Naive thymus-derived CD4-positive, alpha-beta T cell (primary cell): ENCODE measurements at regions not wholly inside any gene's neighbourhood (a gene's known extent, or its start where the extent isn't known, plus 50 kb on each side); places are given as distances from the start of the nearest gene placed in this dataset.

ENCODE experiments used
- ATAC-seq: fragments of 150-1000 bp; cut with Tn5 transposase; 2 replicates; pipeline ENCODE4 v1.10.0; 2021; ENCODE audit warnings: mild to moderate bottlenecking, moderate library complexity
- CTCF ChIA-PET: fragments of 350-600 bp; sonication (Branson Sonifier 250); formaldehyde crosslinking; loops from one replicate; lab custom pipeline; 2021; ENCODE audit warnings: antibody characterized with exemption; lab: Charles Lee
- POLR2A ChIA-PET: fragments of 350-600 bp; sonication (Branson Sonifier 250); formaldehyde crosslinking; loops from one replicate; lab custom pipeline; 2021; ENCODE audit warnings: antibody characterized with exemption, inconsistent platforms; lab: Charles Lee
- DNase-seq, 9 donors: peaks; one replicate each; pipeline versions ENCODE4 v3.0.0 to v3.0.0-alpha.2; 2020 to 2022; ENCODE audit warnings: mixed read lengths in 1 of 9
- H3K27ac ChIP-seq: one replicate; pipeline ENCODE4 v1.7.0; 2013; ENCODE audit warnings: mild to moderate bottlenecking, low read depth, low read length, moderate library complexity
- H3K27me3 ChIP-seq, 2 donors: one replicate each; pipeline ENCODE4 v1.7.0; 2013; ENCODE audit warnings: low read length in 2 of 2, mild to moderate bottlenecking in 2 of 2, moderate library complexity in 2 of 2; ENCODE audit not compliant: control insufficient read depth in 2 of 2, insufficient read depth in 2 of 2
- H3K36me3 ChIP-seq, 3 experiments: 1 replicate in 2 of 3; 2 replicates in 1 of 3; pipeline ENCODE4 v1.7.0; 2013; ENCODE audit warnings: low read length in 3 of 3, mild to moderate bottlenecking in 3 of 3, moderate library complexity in 1 of 3; ENCODE audit not compliant: insufficient read depth in 3 of 3, control insufficient read depth in 2 of 3
- H3K4me1 ChIP-seq, 2 donors: one replicate each; pipeline ENCODE4 v1.7.0; 2013; ENCODE audit warnings: low read length in 2 of 2, mild to moderate bottlenecking in 2 of 2, moderate library complexity in 1 of 2; ENCODE audit not compliant: control insufficient read depth in 2 of 2, insufficient read depth in 2 of 2
- H3K4me3 ChIP-seq: 2 replicates; pipeline ENCODE4 v1.7.0; 2013; ENCODE audit warnings: mild to moderate bottlenecking, low read length
- H3K9me3 ChIP-seq, 3 experiments: 1 replicate in 2 of 3; 2 replicates in 1 of 3; pipeline ENCODE4 v1.7.0; 2013; ENCODE audit warnings: low read length in 3 of 3; ENCODE audit not compliant: control insufficient read depth in 2 of 3
- H3K27ac Mint-ChIP-seq, 9 donors: one replicate each; pipeline ENCODE4 v1.8.0; 2020 to 2022; ENCODE audit warnings: mixed read lengths in 9 of 9, mild to moderate bottlenecking in 8 of 9, moderate library complexity in 5 of 9, inconsistent platforms in 2 of 9
- H3K27me3 Mint-ChIP-seq, 5 donors: one replicate each; pipeline ENCODE4 v1.8.0; 2021 to 2022; ENCODE audit warnings: mixed read lengths in 5 of 5, mild to moderate bottlenecking in 1 of 5
- H3K36me3 Mint-ChIP-seq, 5 donors: one replicate each; pipeline ENCODE4 v1.8.0; 2020 to 2022; ENCODE audit warnings: mixed read lengths in 5 of 5, mild to moderate bottlenecking in 3 of 5, inconsistent platforms in 1 of 5
- H3K4me1 Mint-ChIP-seq, 7 donors: one replicate each; pipeline ENCODE4 v1.8.0; 2020 to 2022; ENCODE audit warnings: mixed read lengths in 7 of 7, mild to moderate bottlenecking in 3 of 7, inconsistent platforms in 1 of 7
- H3K4me3 Mint-ChIP-seq, 10 donors: one replicate each; pipeline ENCODE4 v1.8.0; 2020 to 2022; ENCODE audit warnings: mild to moderate bottlenecking in 10 of 10, mixed read lengths in 10 of 10, moderate library complexity in 6 of 10, inconsistent platforms in 2 of 10
- H3K9me3 Mint-ChIP-seq, 11 donors: one replicate each; pipeline ENCODE4 v1.8.0; 2020 to 2022; ENCODE audit warnings: mixed read lengths in 11 of 11, mild to moderate bottlenecking in 4 of 11, inconsistent platforms in 1 of 11, moderate library complexity in 1 of 11
- intact Hi-C, 2 donors: fragments of 100-400 bp; cut with micrococcal nuclease; formaldehyde crosslinking; loops; one replicate each; pipeline ENCODE4 v1.15.1; 2023

DNA sequence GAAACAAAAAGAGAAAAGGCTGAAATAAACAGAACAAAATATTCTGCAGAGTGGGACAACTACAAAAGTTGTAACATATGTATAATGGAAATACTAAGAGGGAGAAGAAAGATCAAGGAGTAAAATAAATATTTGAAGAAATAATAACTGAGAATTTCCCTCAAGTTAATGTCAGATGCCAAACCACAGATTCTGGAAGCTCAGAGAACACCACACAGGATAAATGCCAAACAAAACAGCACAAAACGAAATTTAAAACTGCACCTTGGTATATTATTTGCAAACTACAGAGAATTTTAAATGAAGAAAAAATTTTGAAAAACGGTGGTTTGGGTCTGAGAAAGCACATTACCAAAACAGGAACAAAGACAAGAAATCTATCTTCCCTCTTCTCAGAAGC is 1588.9 kb upstream of the TMEFF2 start:
- DNase-seq, result no peak
- peaks cover 0 to 12% (median 0%) of the 10 kb centered on the region in 11 donors for H3K9me3 Mint-ChIP-seq
- no peaks in the 10 kb centered on the region for H3K36me3 ChIP-seq
- H3K4me1 ChIP-seq, result no peaks in the 10 kb centered on the region
- no peak overlapping the region for H3K27ac Mint-ChIP-seq
- intact Hi-C loops, result no loop called here
- no peak overlapping the region for H3K4me3 Mint-ChIP-seq
- H3K36me3 Mint-ChIP-seq, result no peaks in the 10 kb centered on the region
- H3K4me3 ChIP-seq, result no peak overlapping the region
- H3K27me3 ChIP-seq, result no peaks in the 10 kb centered on the region
- H3K4me1 Mint-ChIP-seq, result no peaks in the 10 kb centered on the region
- ChIA-PET POLR2A (no interaction called here), CTCF (no interaction called here)
- no peaks in the 10 kb centered on the region for H3K9me3 ChIP-seq
- no peaks in the 10 kb centered on the region for H3K27me3 Mint-ChIP-seq
- no peak for ATAC-seq
- H3K27ac ChIP-seq, result no peak overlapping the region

DNA sequence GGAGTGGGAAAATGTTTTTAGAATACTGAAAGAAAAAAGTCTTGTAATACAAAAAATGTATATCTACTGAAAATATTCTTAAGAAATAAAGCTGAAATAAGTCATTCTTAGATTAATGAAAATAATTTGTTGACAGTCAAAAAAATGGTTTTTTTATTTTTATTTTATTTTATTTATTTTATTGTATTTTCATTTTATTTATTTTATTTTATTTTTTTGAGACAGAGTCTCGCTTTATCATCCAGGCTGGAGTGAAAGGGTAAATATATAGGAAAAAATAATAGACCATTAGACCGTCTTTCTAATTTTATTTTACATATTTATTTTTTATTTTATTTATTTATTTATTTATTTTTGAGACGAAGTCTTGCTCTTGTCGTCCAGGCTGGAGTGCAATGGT is 1583.6 kb upstream of the TMEFF2 start:
- no peaks in the 10 kb centered on the region for H3K27me3 ChIP-seq
- H3K4me1 ChIP-seq, result no peaks in the 10 kb centered on the region
- Mint-ChIP-seq H3K27ac (no peak overlapping the region), H3K9me3 (peaks cover 0 to 4% (median 0%) of the 10 kb centered on the region in 11 donors), H3K4me3 (no peak overlapping the region), H3K36me3 (no peaks in the 10 kb centered on the region), H3K27me3 (no peaks in the 10 kb centered on the region), H3K4me1 (no peaks in the 10 kb centered on the region)
- CTCF ChIA-PET, result no interaction called here
- POLR2A ChIA-PET, result no interaction called here
- H3K4me3 ChIP-seq, result no peak overlapping the region
- no peaks in the 10 kb centered on the region for H3K9me3 ChIP-seq
- intact Hi-C loops, result no loop called here
- H3K36me3 ChIP-seq, result no peaks in the 10 kb centered on the region
- ATAC-seq (no peak), DNase-seq (no peak)
- H3K27ac ChIP-seq, result no peak overlapping the region

DNA sequence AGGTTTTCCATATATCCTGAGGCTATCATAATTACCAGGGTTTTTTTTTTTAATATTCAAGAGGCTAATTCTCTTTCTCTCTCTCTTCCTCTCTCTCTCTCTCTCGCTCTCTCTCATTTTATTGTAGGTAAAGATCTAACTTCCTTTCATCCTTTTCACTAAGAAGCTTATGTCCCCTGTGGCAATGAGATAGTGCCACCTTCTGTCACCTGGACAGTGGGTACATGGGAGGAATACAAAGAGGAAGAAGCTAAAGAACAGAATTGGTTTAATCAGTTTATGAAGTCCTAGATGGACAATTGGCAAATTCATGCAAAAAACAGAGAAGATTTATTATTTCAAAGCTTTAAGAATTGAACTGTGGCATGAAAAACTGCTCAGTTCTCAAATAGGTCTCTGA is 1582.3 kb upstream of the TMEFF2 start:
- no peaks in the 10 kb centered on the region for H3K9me3 ChIP-seq
- Mint-ChIP-seq H3K27ac (no peak overlapping the region), H3K27me3 (no peaks in the 10 kb centered on the region), H3K9me3 (no peaks in the 10 kb centered on the region), H3K4me1 (no peaks in the 10 kb centered on the region), H3K36me3 (no peaks in the 10 kb centered on the region), H3K4me3 (no peak overlapping the region)
- H3K36me3 ChIP-seq, result no peaks in the 10 kb centered on the region
- H3K27ac ChIP-seq, result no peak overlapping the region
- DNase-seq (no peak), ATAC-seq (no peak)
- no peaks in the 10 kb centered on the region for H3K4me1 ChIP-seq
- CTCF ChIA-PET, result no interaction called here
- POLR2A ChIA-PET, result no interaction called here
- no peaks in the 10 kb centered on the region for H3K27me3 ChIP-seq
- intact Hi-C loops, result no loop called here
- no peak overlapping the region for H3K4me3 ChIP-seq

DNA sequence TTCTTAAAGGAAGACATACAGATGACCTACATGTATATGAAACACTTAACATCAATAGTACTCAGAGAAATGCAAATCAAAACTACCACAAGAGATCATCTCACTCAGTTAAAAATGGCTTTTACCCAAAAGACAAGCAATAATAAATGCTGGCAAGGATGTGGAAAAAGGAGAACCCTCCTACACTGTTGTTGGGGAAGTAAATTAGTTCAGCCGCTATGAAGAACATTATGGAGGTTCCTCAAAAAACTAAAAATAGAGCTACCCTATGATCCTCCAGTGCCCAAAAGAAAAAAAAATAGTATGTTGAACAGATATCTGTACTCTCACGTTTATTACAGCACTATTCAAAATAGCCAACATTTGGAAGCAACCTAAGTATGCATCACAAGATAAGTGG is 1579.4 kb upstream of the TMEFF2 start:
- Histone ChIP-seq H3K9me3 (no peaks in the 10 kb centered on the region), H3K4me3 (no peak overlapping the region), H3K27ac (no peak overlapping the region), H3K27me3 (no peaks in the 10 kb centered on the region), H3K4me1 (no peaks in the 10 kb centered on the region), H3K36me3 (no peaks in the 10 kb centered on the region)
- no peak overlapping the region for H3K27ac Mint-ChIP-seq
- H3K4me1 Mint-ChIP-seq, result no peaks in the 10 kb centered on the region
- intact Hi-C loops, result no loop called here
- POLR2A ChIA-PET, result no interaction called here
- no peaks in the 10 kb centered on the region for H3K9me3 Mint-ChIP-seq
- H3K36me3 Mint-ChIP-seq, result no peaks in the 10 kb centered on the region
- CTCF ChIA-PET, result no interaction called here
- DNase-seq (no peak), ATAC-seq (no peak)
- H3K27me3 Mint-ChIP-seq, result no peaks in the 10 kb centered on the region
- no peak overlapping the region for H3K4me3 Mint-ChIP-seq

DNA sequence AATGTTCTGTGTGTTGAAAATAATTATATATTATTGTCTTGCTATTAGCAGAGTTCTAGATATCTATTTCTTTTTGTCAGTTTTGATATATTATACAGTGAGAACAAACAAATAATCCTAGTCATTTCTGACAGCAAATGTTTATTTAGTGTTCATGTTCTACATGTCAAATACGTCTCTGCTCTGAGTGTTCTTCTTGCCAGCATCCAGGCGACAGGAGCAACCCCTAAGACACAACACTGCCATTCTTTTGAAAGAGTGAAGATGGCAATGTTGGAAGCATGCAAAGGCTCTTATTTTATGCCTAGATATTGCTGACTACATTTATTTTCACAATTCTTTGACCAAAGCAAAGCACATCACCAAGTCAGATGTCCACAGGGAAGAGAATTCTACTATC is 1556.6 kb upstream of the TMEFF2 start:
- H3K9me3 ChIP-seq, result no peaks in the 10 kb centered on the region
- no peaks in the 10 kb centered on the region for H3K36me3 ChIP-seq
- intact Hi-C loops, result no loop called here
- H3K4me3 ChIP-seq, result no peak overlapping the region
- ChIA-PET POLR2A (no interaction called here), CTCF (no interaction called here)
- Mint-ChIP-seq H3K27ac (no peak overlapping the region), H3K27me3 (no peaks in the 10 kb centered on the region), H3K4me1 (no peaks in the 10 kb centered on the region), H3K9me3 (peaks cover 0 to 14% (median 0%) of the 10 kb centered on the region in 11 donors), H3K36me3 (no peaks in the 10 kb centered on the region), H3K4me3 (no peak overlapping the region)
- no peak overlapping the region for H3K27ac ChIP-seq
- H3K27me3 ChIP-seq, result no peaks in the 10 kb centered on the region
- no peak for ATAC-seq
- no peak for DNase-seq
- no peaks in the 10 kb centered on the region for H3K4me1 ChIP-seq

DNA sequence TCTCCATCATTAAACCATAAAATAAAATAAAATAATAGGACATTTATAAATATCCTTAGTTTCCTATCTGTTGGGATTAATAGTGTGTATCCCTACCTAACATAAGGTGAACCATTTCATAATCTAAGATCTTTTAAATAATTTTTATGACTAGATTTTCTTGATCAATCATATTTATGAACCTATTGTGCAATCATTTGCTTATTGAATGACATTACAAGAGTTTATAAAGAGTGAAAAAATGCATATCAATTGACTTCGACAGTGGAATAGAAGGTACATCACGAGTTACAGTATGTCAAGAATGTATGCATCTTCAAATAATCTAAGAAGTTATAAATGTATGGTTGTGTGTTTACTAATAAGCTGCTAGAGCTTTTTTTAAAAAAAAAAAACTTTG is 1554.8 kb upstream of the TMEFF2 start:
- Mint-ChIP-seq H3K9me3 (peaks cover 0 to 10% (median 0%) of the 10 kb centered on the region in 11 donors), H3K36me3 (no peaks in the 10 kb centered on the region), H3K4me1 (no peaks in the 10 kb centered on the region), H3K4me3 (no peak overlapping the region), H3K27ac (no peak overlapping the region), H3K27me3 (no peaks in the 10 kb centered on the region)
- ATAC-seq (no peak), DNase-seq (no peak)
- intact Hi-C loops, result no loop called here
- no peaks in the 10 kb centered on the region for H3K27me3 ChIP-seq
- no peaks in the 10 kb centered on the region for H3K4me1 ChIP-seq
- no peak overlapping the region for H3K27ac ChIP-seq
- ChIA-PET CTCF (no interaction called here), POLR2A (no interaction called here)
- no peaks in the 10 kb centered on the region for H3K36me3 ChIP-seq
- H3K9me3 ChIP-seq, result no peaks in the 10 kb centered on the region
- H3K4me3 ChIP-seq, result no peak overlapping the region

DNA sequence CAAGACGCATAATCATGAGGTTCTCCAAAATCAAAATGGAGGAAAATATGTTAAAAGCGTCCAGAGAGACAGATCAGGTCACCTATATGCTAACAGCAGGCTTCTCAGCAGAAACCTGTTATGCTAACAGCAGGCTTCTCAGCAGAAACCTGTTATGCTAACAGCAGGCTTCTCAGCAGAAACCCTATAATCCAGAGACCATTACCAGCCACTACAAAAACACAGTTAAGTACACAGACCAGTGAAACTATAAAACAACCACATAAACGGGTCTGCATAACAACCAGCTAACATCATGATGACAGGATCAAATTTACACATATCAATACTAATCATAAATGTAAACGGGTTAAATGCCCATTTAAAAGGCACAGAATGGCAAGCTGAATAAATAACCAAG is 1548.4 kb upstream of the TMEFF2 start:
- no peaks in the 10 kb centered on the region for H3K36me3 Mint-ChIP-seq
- no peaks in the 10 kb centered on the region for H3K36me3 ChIP-seq
- intact Hi-C loops, result no loop called here

More for the DNA sequence above, 1548.4 kb upstream of the TMEFF2 start:
- Mint-ChIP-seq H3K9me3 (peaks cover 0 to 22% (median 4%) of the 10 kb centered on the region in 11 donors), H3K4me1 (no peaks in the 10 kb centered on the region), H3K27ac (no peak overlapping the region), H3K27me3 (no peaks in the 10 kb centered on the region), H3K4me3 (no peak overlapping the region)
- Histone ChIP-seq H3K27ac (no peak overlapping the region), H3K9me3 (no peaks in the 10 kb centered on the region), H3K4me1 (no peaks in the 10 kb centered on the region), H3K4me3 (no peak overlapping the region), H3K27me3 (no peaks in the 10 kb centered on the region)
- ChIA-PET CTCF (no interaction called here), POLR2A (no interaction called here)
- no peak for DNase-seq
- ATAC-seq, result no peak
